ENCODE measurements at regions not wholly inside any gene's neighbourhood (a gene's known extent, or its start where the extent isn't known, plus 50 kb on each side); places are given as distances from the start of the nearest gene placed in this dataset.
"Not testable (repeated sequence)": the region's sequence is repeated elsewhere in the genome, so short reads cannot be mapped to it uniquely, and the experiment has no call there.

GRCh38 chr2:47279525-47279924, 89.6 kb upstream of the EPCAM start:
- H3K27me3 ChIP-seq (ENCODE audit: control insufficient read depth in 2 of 2, insufficient read depth in 2 of 2, low read length in 2 of 2); H3K4me1 ChIP-seq (replicated peaks in 1 of 2; ENCODE audit: control insufficient read depth in 2 of 2, insufficient read depth in 2 of 2, low read length in 2 of 2); H3K4me3 ChIP-seq; in situ Hi-C loops (cut with MboI); POLR2A ChIA-PET; CTCF ChIA-PET (ENCODE audit: low intra/inter-chr PET ratio); DNase-seq (ENCODE audit: extremely low read depth in 1 of 4, low spot score in 3 of 4); H3K9me3 ChIP-seq (replicated peaks; ENCODE audit: control insufficient read depth, insufficient read depth, low read depth, low read length); H3K79me2 ChIP-seq (ENCODE audit: control insufficient read depth, insufficient read depth, low read length); FAIRE-seq; intact Hi-C loops (cut with micrococcal nuclease); H3K36me3 ChIP-seq (ENCODE audit: control insufficient read depth, insufficient read depth, low read length); BruUV-seq (replicated peaks); H3K4me2 ChIP-seq (ENCODE audit: insufficient read depth, low read length); ATAC-seq; H3K9me1 ChIP-seq (ENCODE audit: control insufficient read depth, insufficient read depth, low read length); H4K20me1 ChIP-seq (replicated peaks; ENCODE audit: control insufficient read depth, insufficient read depth, low read length); H3K9ac ChIP-seq (ENCODE audit: insufficient read depth in 1 of 2, low read depth in 2 of 2, low read length in 2 of 2); H2AFZ ChIP-seq (ENCODE audit: low read depth, low read length); H3K27ac ChIP-seq (ENCODE audit: extremely low read depth, low read depth, low read length): not testable (repeated sequence)
- peak; percentile 62 for TF ChIP-seq ZNF121 (CRISPR knock-in tag; conservative IDR thresholded peaks at IDR 0.05)
- TF ChIP-seq BCOR (IDR thresholded peaks at IDR 0.05) = 0 out of 2 replicates have a peak, but pooled peaks have one; percentile 24
- WGBS (ENCODE audit: insufficient coverage, low coverage, missing lambda C conversion rate) = 17% methylated on average over 4 of the region's 4 CpGs

DNA sequence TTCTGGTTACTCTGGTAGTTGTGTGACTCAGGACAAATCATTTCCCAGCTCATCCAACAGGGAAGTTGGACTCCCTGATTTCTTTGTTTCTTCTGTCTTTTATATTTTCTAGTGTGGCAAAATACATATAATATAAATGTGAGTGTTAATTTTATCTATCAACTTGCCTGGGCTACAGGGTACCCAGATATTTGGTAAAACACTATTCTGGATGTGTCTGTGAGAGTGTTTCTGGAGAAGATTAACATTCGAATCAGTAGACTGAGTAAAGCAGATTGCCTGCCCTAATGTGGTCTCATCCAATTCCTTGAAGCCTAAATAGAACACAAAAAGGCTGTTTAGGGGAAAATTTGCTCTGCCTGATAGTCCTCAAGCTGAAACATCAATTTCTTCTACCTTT, 91.1 kb upstream of the EPCAM start:
- Histone ChIP-seq H4K20me1 (replicated peaks; ENCODE audit: control insufficient read depth, insufficient read depth, low read length) (no peaks in the 10 kb centered on the region), H3K36me3 (ENCODE audit: control insufficient read depth, insufficient read depth, low read length) (no peaks in the 10 kb centered on the region), H2AFZ (ENCODE audit: low read depth, low read length) (no peak overlapping the region), H3K27ac (ENCODE audit: extremely low read depth, low read depth, low read length) (no peak overlapping the region), H3K79me2 (ENCODE audit: control insufficient read depth, insufficient read depth, low read length) (no peaks in the 10 kb centered on the region), H3K9me3 (replicated peaks; ENCODE audit: control insufficient read depth, insufficient read depth, low read depth, low read length) (no peaks in the 10 kb centered on the region), H3K9me1 (ENCODE audit: control insufficient read depth, insufficient read depth, low read length) (no peaks in the 10 kb centered on the region), H3K9ac (ENCODE audit: insufficient read depth in 1 of 2, low read depth in 2 of 2, low read length in 2 of 2) (no peak overlapping the region), H3K4me3 (no peak overlapping the region), H3K4me1 (replicated peaks in 1 of 2; ENCODE audit: control insufficient read depth in 2 of 2, insufficient read depth in 2 of 2, low read length in 2 of 2) (peaks cover 6 to 7% of the 10 kb centered on the region in 2 experiments; a peak in 3 of 5 replicates), H3K27me3 (ENCODE audit: control insufficient read depth in 2 of 2, insufficient read depth in 2 of 2, low read length in 2 of 2) (0 out of 5 replicates have a peak, but pooled peaks cover 0 to 5% of the 10 kb centered on the region in 2 experiments), H3K4me2 (ENCODE audit: insufficient read depth, low read length) (no peak overlapping the region)
- ATAC-seq (no peak), FAIRE-seq (no peak), DNase-seq (ENCODE audit: extremely low read depth in 1 of 4, low spot score in 3 of 4) (no peak)
- BruUV-seq (replicated peaks) = no TSS peak
- intact Hi-C loops (cut with micrococcal nuclease) (no loop called here), in situ Hi-C loops (cut with MboI) (no loop called here)
- POLR2A ChIA-PET = interaction anchor here (0.6 to 1.7 kb wide), 5 partner anchors 8 to 150 kb away, joined by 3 to 8 read pairs (median 3); no protein-coding TSS in a partner anchor
- WGBS (ENCODE audit: insufficient coverage, low coverage, missing lambda C conversion rate) = 0% methylated on average over 1 of the region's 1 CpG
- CTCF ChIA-PET (ENCODE audit: low intra/inter-chr PET ratio) = interaction anchor here (0.6 kb wide), 1 partner anchor 235 kb away, joined by 5 read pairs; no protein-coding TSS in a partner anchor
- TF ChIP-seq POLR3A (IDR thresholded peaks at IDR 0.05; ENCODE audit: borderline replicate concordance, extremely low read depth, insufficient read depth, insufficient read length) (no peak), POU5F1 (IDR thresholded peaks at IDR 0.05; ENCODE audit: borderline replicate concordance, low read depth, low read length, partially characterized antibody) (no peak), OTX1 (CRISPR knock-in tag; IDR thresholded peaks at IDR 0.05) (no peak), L3MBTL2 (IDR thresholded peaks at IDR 0.05) (no peak), ZNF253 (CRISPR knock-in tag; conservative IDR thresholded peaks at IDR 0.05) (no peak), PHF20 (IDR thresholded peaks at IDR 0.05; ENCODE audit: partially characterized antibody) (no peak), ELF1 (tag; IDR thresholded peaks at IDR 0.05) (no peak), ETV6 (IDR thresholded peaks at IDR 0.05; ENCODE audit: borderline replicate concordance in 1 of 2, low read depth in 2 of 2, low read length in 1 of 2) (no peak), ETV6 (CRISPR knock-in tag; IDR thresholded peaks at IDR 0.05; ENCODE audit: borderline replicate concordance) (no peak), C11orf30 (IDR thresholded peaks at IDR 0.05; ENCODE audit: low read depth) (no peak), ZNF175 (CRISPR knock-in tag; IDR thresholded peaks at IDR 0.05; ENCODE audit: low read depth) (no peak), SOX6 (IDR thresholded peaks at IDR 0.05) (no peak), ZNF780A (CRISPR knock-in tag; IDR thresholded peaks at IDR 0.05) (no peak), SNIP1 (IDR thresholded peaks at IDR 0.05; ENCODE audit: low read depth) (no peak)
- TF ChIP-seq, protein P1, sequence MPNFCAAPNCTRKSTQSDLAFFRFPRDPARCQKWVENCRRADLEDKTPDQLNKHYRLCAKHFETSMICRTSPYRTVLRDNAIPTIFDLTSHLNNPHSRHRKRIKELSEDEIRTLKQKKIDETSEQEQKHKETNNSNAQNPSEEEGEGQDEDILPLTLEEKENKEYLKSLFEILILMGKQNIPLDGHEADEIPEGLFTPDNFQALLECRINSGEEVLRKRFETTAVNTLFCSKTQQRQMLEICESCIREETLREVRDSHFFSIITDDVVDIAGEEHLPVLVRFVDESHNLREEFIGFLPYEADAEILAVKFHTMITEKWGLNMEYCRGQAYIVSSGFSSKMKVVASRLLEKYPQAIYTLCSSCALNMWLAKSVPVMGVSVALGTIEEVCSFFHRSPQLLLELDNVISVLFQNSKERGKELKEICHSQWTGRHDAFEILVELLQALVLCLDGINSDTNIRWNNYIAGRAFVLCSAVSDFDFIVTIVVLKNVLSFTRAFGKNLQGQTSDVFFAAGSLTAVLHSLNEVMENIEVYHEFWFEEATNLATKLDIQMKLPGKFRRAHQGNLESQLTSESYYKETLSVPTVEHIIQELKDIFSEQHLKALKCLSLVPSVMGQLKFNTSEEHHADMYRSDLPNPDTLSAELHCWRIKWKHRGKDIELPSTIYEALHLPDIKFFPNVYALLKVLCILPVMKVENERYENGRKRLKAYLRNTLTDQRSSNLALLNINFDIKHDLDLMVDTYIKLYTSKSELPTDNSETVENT (CRISPR knock-in tag; IDR thresholded peaks at IDR 0.05) = no peak

Measured in K562 (cell line).